ENCODE measurements at regions not wholly inside any gene's neighbourhood (a gene's known extent, or its start where the extent isn't known, plus 50 kb on each side); places are given as distances from the start of the nearest gene placed in this dataset.
A peak's percentile ranks its signal among the peaks of the same experiment; 100 is the strongest.

DNA sequence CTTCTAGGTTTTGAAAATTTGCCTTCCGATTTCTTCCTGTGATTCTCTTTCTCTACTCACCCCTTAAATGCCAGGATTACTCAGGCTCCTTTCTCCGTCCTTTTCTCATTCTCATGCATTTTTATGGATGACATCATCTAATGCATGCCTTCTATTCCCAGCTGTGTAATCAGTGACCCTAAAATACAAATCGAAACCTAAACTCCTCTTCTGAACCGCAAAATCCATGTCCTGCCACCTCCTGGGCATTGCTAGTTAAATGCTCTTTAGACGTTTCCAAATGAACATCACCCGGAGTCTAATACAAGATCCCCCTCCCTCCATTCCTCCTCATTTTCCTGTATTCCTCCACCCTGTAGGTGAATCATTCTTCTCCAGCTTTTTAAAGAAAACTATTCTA is 1703.1 kb upstream of the FLRT2 start:
- WGBS: 63% methylated on average over 6 of the region's 6 CpGs
- no peaks in the 10 kb centered on the region for H3K9me3 ChIP-seq
- TF ChIP-seq EP300 (IDR thresholded peaks at IDR 0.05) (no peak), POLR2A (IDR thresholded peaks at IDR 0.05) (no peak), POLR2AphosphoS5 (IDR thresholded peaks at IDR 0.05) (no peak)
- TF ChIP-seq, protein P1, sequence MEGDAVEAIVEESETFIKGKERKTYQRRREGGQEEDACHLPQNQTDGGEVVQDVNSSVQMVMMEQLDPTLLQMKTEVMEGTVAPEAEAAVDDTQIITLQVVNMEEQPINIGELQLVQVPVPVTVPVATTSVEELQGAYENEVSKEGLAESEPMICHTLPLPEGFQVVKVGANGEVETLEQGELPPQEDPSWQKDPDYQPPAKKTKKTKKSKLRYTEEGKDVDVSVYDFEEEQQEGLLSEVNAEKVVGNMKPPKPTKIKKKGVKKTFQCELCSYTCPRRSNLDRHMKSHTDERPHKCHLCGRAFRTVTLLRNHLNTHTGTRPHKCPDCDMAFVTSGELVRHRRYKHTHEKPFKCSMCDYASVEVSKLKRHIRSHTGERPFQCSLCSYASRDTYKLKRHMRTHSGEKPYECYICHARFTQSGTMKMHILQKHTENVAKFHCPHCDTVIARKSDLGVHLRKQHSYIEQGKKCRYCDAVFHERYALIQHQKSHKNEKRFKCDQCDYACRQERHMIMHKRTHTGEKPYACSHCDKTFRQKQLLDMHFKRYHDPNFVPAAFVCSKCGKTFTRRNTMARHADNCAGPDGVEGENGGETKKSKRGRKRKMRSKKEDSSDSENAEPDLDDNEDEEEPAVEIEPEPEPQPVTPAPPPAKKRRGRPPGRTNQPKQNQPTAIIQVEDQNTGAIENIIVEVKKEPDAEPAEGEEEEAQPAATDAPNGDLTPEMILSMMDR (IDR thresholded peaks at IDR 0.05): no peak
- DNase-seq (ENCODE audit: low spot score in 2 of 2): no peak
- H3K36me3 ChIP-seq: no peaks in the 10 kb centered on the region
- no peaks in the 10 kb centered on the region for H3K27me3 ChIP-seq
- peak overlapping the region; percentile 23 for H3K4me3 ChIP-seq
- no peak overlapping the region for H3K27ac ChIP-seq
- peaks cover 6% of the 10 kb centered on the region for H3K4me1 ChIP-seq

GRCh38 chr14:83827383-83827782 is 1702.6 kb upstream of the FLRT2 start:
- Histone ChIP-seq H3K36me3 (no peaks in the 10 kb centered on the region), H3K4me1 (peaks cover 6% of the 10 kb centered on the region), H3K4me3 (no peak overlapping the region), H3K9me3 (no peaks in the 10 kb centered on the region), H3K27me3 (no peaks in the 10 kb centered on the region), H3K27ac (no peak overlapping the region)
- DNase-seq (ENCODE audit: low spot score in 2 of 2): no peak
- WGBS: 40% methylated on average over 3 of the region's 3 CpGs
- no peak for TF ChIP-seq POLR2AphosphoS5 (IDR thresholded peaks at IDR 0.05)
- TF ChIP-seq POLR2A (IDR thresholded peaks at IDR 0.05): no peak
- no peak for TF ChIP-seq EP300 (IDR thresholded peaks at IDR 0.05)
- TF ChIP-seq, protein P1 (IDR thresholded peaks at IDR 0.05): no peak

GRCh38 chr14:83828406-83828805 is 1701.5 kb upstream of the FLRT2 start:
- no peak for DNase-seq (ENCODE audit: low spot score in 2 of 2)
- Histone ChIP-seq H3K9me3 (no peaks in the 10 kb centered on the region), H3K27ac (no peak overlapping the region), H3K27me3 (no peaks in the 10 kb centered on the region), H3K4me1 (peaks cover 6% of the 10 kb centered on the region), H3K4me3 (no peak overlapping the region), H3K36me3 (no peaks in the 10 kb centered on the region)
- no peak for TF ChIP-seq POLR2A (IDR thresholded peaks at IDR 0.05)
- WGBS: 75% methylated on average over 2 of the region's 2 CpGs

DNA sequence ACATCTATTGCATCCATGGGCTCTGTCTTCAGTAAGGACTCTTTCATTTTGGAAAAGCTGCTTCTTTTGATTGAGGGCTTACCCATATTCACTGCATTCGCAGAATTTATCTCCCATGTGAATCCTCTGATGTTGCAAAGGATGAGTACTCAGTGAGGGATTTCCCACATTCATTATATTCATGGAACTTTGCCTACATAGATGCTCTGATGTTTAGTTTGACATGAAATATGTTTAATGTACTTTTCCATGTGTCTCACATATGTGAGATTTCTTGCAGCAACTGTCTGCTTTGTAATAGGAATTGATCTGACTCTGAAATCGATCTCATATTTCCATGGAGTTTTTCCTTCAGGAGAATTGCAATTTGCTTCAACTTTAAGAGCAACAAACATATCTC is 1699.6 kb upstream of the FLRT2 start:
- no peak for DNase-seq (ENCODE audit: low spot score in 2 of 2)
- no peak overlapping the region for H3K4me3 ChIP-seq
- no peak for TF ChIP-seq POLR2AphosphoS5 (IDR thresholded peaks at IDR 0.05)
- no peak for TF ChIP-seq EP300 (IDR thresholded peaks at IDR 0.05)
- no peak for TF ChIP-seq POLR2A (IDR thresholded peaks at IDR 0.05)
- TF ChIP-seq, protein P1 (IDR thresholded peaks at IDR 0.05): no peak
- H3K27me3 ChIP-seq: no peaks in the 10 kb centered on the region
- peaks cover 6% of the 10 kb centered on the region for H3K4me1 ChIP-seq
- no peaks in the 10 kb centered on the region for H3K36me3 ChIP-seq
- WGBS: 56% methylated on average over 2 of the region's 2 CpGs
- H3K27ac ChIP-seq: no peak overlapping the region
- no peaks in the 10 kb centered on the region for H3K9me3 ChIP-seq

GRCh38 chr14:83838226-83838625 is 1691.7 kb upstream of the FLRT2 start:
- no peaks in the 10 kb centered on the region for H3K4me1 ChIP-seq
- no peak overlapping the region for H3K4me3 ChIP-seq
- no peaks in the 10 kb centered on the region for H3K36me3 ChIP-seq
- no peaks in the 10 kb centered on the region for H3K27me3 ChIP-seq
- TF ChIP-seq, protein P1 (IDR thresholded peaks at IDR 0.05): no peak
- TF ChIP-seq POLR2AphosphoS5 (IDR thresholded peaks at IDR 0.05) (no peak), EP300 (IDR thresholded peaks at IDR 0.05) (no peak), POLR2A (IDR thresholded peaks at IDR 0.05) (no peak)
- WGBS: 90% methylated on average over 3 of the region's 3 CpGs
- H3K9me3 ChIP-seq: no peaks in the 10 kb centered on the region
- H3K27ac ChIP-seq: no peak overlapping the region
- no peak for DNase-seq (ENCODE audit: low spot score in 2 of 2)

DNA sequence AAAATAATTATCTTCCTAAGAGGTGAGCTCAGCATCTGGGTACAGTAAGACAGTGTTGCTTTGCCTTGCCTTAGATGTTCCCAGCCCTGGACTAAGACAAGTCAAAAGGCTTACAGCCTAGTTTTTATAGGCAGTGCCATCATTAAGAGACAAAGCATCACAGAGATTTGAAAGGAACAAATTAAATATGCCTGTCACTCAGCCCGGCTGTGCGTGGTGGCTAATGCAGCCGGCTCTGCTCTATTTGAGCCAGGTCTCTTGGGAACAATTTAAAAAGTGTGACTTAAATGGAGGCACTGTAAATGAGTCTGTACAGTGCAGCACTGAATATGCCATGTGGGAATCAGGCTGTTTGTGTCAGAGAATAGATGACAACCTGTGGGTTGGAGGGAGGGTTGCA is 1687.4 kb upstream of the FLRT2 start:
- H3K9me3 ChIP-seq: no peaks in the 10 kb centered on the region
- no peaks in the 10 kb centered on the region for H3K36me3 ChIP-seq
- H3K4me3 ChIP-seq: no peak overlapping the region
- no peaks in the 10 kb centered on the region for H3K4me1 ChIP-seq
- H3K27ac ChIP-seq: no peak overlapping the region
- TF ChIP-seq EP300 (IDR thresholded peaks at IDR 0.05): no peak
- no peak for TF ChIP-seq POLR2A (IDR thresholded peaks at IDR 0.05)
- DNase-seq (ENCODE audit: low spot score in 2 of 2): no peak
- 59% methylated on average over 3 of the region's 3 CpGs for WGBS
- H3K27me3 ChIP-seq: no peaks in the 10 kb centered on the region
